ENCODE measurements at regions not wholly inside any gene's neighbourhood (a gene's known extent, or its start where the extent isn't known, plus 50 kb on each side); places are given as distances from the start of the nearest gene placed in this dataset.

DNA sequence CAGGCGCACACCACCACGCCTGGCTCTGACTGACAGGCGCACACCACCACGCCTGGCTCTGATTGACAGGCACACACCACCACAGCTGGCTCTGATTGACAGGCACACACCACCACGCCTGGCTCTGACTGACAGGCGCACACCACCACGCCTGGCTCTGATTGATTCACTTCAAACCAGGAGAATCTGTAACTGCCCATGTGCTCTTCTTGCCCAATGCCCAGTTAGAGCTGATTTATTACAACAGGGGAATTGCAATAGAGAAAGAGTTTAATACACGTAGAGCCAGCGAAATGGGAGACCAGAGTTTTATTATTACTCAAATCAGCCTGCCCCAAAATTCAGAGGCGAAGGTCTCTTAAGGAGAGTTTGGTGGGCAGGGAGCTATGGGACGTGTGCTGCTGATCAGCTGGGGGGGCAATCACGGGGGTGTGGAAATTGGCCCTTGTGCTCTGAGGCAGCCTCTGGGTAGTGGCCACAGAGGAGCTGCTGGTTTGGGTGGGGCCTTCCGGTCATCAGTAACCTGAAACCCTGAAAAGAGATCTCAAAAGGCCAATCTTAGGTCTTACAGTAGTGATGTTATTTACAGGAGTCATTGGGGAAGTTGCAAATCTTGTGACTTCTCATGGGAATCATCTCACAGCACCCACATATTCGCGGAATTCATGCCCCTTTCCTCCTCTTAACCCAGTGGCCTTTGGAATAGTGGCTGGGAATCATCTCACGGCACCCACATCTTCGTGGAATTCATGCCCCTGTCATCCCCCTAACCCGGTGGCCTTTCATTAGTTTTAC is 63.8 kb upstream of the TFRC start:
- TF ChIP-seq SIN3A (IDR thresholded peaks at IDR 0.05; ENCODE audit: borderline replicate concordance, insufficient read depth, low read depth, low read length) = no peak
- TF ChIP-seq, protein P1, sequence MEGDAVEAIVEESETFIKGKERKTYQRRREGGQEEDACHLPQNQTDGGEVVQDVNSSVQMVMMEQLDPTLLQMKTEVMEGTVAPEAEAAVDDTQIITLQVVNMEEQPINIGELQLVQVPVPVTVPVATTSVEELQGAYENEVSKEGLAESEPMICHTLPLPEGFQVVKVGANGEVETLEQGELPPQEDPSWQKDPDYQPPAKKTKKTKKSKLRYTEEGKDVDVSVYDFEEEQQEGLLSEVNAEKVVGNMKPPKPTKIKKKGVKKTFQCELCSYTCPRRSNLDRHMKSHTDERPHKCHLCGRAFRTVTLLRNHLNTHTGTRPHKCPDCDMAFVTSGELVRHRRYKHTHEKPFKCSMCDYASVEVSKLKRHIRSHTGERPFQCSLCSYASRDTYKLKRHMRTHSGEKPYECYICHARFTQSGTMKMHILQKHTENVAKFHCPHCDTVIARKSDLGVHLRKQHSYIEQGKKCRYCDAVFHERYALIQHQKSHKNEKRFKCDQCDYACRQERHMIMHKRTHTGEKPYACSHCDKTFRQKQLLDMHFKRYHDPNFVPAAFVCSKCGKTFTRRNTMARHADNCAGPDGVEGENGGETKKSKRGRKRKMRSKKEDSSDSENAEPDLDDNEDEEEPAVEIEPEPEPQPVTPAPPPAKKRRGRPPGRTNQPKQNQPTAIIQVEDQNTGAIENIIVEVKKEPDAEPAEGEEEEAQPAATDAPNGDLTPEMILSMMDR (IDR thresholded peaks at IDR 0.05) = no peak

All from Panc1 (cell line).